Prostate gland (tissue), 2 donors: ENCODE measurements at regions not wholly inside any gene's neighbourhood (a gene's known extent, or its start where the extent isn't known, plus 50 kb on each side); places are given as distances from the start of the nearest gene placed in this dataset.

ENCODE experiments used
- DNase-seq: peaks from one replicate; pipeline ENCODE4 v3.0.0-alpha.2; 2019; ENCODE audit warnings: low spot score
- H3K27ac ChIP-seq, 2 donors: fragments of 200-600 bp; sonication (generic); 2 replicates each; pipeline ENCODE4 v1.5.1; 2017 to 2019
- H3K27me3 ChIP-seq: fragments of 200-600 bp; sonication (generic); replicated peaks from 2 replicates; pipeline ENCODE4 v1.5.1; 2019; ENCODE audit not compliant: insufficient read depth
- H3K36me3 ChIP-seq, 2 donors: fragments of 200-600 bp; sonication (generic); 1 replicate in 1 of 2; 2 replicates in 1 of 2; pipeline versions ENCODE4 v1.5.1 to v1.8.1; 2017 to 2019
- H3K4me1 ChIP-seq: fragments of 200-600 bp; sonication (generic); replicated peaks from 2 replicates; pipeline ENCODE4 v1.5.1; 2019
- H3K4me3 ChIP-seq, 2 donors: fragments of 200-600 bp; sonication (generic); 2 replicates each; pipeline ENCODE4 v1.5.1; 2017 to 2019
- H3K9me3 ChIP-seq: fragments of 200-600 bp; sonication (generic); 2 replicates; pipeline ENCODE4 v1.5.1; 2017
- POLR2A ChIP-seq: fragments of 450-650 bp; IDR thresholded peaks from one replicate; pipeline ENCODE4 v1.6.1; 2016; ENCODE audit warnings: antibody characterized with exemption, mild to moderate bottlenecking
- POLR2AphosphoS5 ChIP-seq: sonication (generic); formaldehyde crosslinking; IDR thresholded peaks from one replicate; pipeline ENCODE4 v1.6.1; 2017; ENCODE audit warnings: antibody characterized with exemption
- WGBS: methylation state at CpG from one replicate; pipeline ENCODE4 v1.1.5; 2018; 5-methylcytosine and 5-hydroxymethylcytosine counted together
- intact Hi-C: fragments of 100-400 bp; cut with DNase I; formaldehyde crosslinking; loops from one replicate; pipeline ENCODE4 v1.14.2; 2022
- TF ChIP-seq, protein P1 (sequence below), 4 experiments: fragments of 200-600 bp in 2 of 4; fragments of 450-650 bp in 2 of 4; sonication (generic) in 2 of 4; IDR thresholded peaks; 1 replicate in 3 of 4; 2 replicates in 1 of 4; pipeline ENCODE4 v1.5.1; 2016 to 2019; ENCODE audit warnings: antibody characterized with exemption in 4 of 4, mild to moderate bottlenecking in 2 of 4, moderate library complexity in 2 of 4

DNA sequence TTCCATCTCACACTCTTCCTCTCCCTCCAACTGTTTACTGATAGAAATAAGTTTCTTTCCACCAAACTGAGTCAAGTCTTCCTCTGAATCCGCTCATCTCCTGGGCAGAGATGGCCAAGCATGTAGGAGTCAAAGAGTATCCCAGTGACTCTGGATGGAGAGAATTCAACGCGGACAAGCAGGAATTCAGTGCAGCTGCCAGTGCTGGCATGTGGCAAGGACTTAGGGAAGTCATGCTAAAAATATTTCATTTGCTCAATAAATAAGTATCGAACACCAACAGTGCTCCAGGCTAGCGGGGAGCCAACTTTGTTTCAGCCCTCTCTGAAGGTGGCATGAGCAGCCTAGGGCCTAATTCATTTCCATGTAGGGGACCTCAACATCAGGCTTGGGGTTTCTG, 351.6 kb upstream of the ZMIZ1 start:
- 59% methylated on average over 5 of the region's 5 CpGs for WGBS
- TF ChIP-seq POLR2A = no peak
- no peak for TF ChIP-seq POLR2AphosphoS5
- TF ChIP-seq, protein P1, sequence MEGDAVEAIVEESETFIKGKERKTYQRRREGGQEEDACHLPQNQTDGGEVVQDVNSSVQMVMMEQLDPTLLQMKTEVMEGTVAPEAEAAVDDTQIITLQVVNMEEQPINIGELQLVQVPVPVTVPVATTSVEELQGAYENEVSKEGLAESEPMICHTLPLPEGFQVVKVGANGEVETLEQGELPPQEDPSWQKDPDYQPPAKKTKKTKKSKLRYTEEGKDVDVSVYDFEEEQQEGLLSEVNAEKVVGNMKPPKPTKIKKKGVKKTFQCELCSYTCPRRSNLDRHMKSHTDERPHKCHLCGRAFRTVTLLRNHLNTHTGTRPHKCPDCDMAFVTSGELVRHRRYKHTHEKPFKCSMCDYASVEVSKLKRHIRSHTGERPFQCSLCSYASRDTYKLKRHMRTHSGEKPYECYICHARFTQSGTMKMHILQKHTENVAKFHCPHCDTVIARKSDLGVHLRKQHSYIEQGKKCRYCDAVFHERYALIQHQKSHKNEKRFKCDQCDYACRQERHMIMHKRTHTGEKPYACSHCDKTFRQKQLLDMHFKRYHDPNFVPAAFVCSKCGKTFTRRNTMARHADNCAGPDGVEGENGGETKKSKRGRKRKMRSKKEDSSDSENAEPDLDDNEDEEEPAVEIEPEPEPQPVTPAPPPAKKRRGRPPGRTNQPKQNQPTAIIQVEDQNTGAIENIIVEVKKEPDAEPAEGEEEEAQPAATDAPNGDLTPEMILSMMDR (IDR thresholded peaks at IDR 0.05) = no peak
- Histone ChIP-seq H3K27me3 (no peaks in the 10 kb centered on the region), H3K36me3 (no peaks in the 10 kb centered on the region), H3K4me1 (no peaks in the 10 kb centered on the region), H3K27ac (no peak overlapping the region), H3K9me3 (no peaks in the 10 kb centered on the region), H3K4me3 (no peak overlapping the region)
- DNase-seq = no peak
- intact Hi-C loops = no loop called here

DNA sequence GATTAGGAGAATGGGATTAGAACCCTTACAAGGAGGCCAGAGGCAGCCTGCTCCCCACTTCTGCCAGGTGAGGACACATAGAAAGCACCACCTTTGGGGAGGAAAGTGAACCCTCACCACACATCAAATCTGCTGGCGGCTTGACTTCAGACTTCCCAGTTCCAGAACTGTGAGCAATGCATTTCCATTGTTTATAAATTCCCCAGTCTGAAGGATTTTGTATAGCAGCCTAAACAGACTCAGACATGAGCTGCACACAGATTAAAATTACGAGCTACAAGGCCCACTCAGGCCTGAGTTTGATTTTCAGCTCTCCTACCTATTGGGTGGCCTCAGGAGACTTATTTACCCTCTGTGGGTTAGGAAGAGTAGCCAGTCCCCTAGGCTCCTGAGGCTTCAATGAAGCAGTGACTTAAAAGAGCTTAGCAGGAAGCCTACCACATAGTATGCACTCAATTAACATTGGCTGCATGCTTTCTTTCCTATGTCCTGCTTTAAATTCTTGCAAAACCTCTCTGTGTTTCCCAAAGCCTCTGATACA, 350.7 kb upstream of the ZMIZ1 start:
- TF ChIP-seq POLR2A (no peak), POLR2AphosphoS5 (no peak)
- TF ChIP-seq, protein P1 (IDR thresholded peaks at IDR 0.05) = no peak
- no peaks in the 10 kb centered on the region for H3K36me3 ChIP-seq
- H3K4me1 ChIP-seq = no peaks in the 10 kb centered on the region
- WGBS = 75% methylated on average over 2 of the region's 2 CpGs
- H3K27ac ChIP-seq = no peak overlapping the region
- no peaks in the 10 kb centered on the region for H3K9me3 ChIP-seq
- no peak for DNase-seq
- no peaks in the 10 kb centered on the region for H3K27me3 ChIP-seq
- no peak overlapping the region for H3K4me3 ChIP-seq
- intact Hi-C loops = no loop called here

DNA sequence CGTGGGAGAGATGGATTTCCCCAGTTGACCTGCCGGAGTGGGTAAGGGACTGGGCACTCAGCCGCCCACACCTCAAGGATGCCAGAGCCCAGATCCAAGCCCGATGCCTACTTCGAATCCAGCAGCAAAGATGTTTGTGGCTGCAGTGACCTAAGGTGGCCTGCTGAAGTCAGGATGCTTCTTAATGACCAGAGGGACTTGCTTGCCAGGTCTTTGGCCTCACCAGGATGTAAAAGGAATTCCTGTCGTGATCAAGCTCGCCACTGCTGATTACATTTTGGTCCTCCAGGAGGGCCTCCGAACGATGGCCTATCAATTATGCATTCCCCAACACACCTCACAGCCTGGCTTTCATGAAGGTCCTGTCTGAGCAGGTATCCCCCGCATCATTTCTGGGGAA, 349.5 kb upstream of the ZMIZ1 start:
- H3K27ac ChIP-seq = no peak overlapping the region
- no peaks in the 10 kb centered on the region for H3K9me3 ChIP-seq
- TF ChIP-seq POLR2AphosphoS5 (no peak), POLR2A (no peak)
- TF ChIP-seq, protein P1 (IDR thresholded peaks at IDR 0.05) = no peak
- H3K4me1 ChIP-seq = no peaks in the 10 kb centered on the region
- no peak overlapping the region for H3K4me3 ChIP-seq
- 95% methylated on average over 10 of the region's 10 CpGs for WGBS
- intact Hi-C loops = no loop called here
- DNase-seq = no peak
- H3K36me3 ChIP-seq = no peaks in the 10 kb centered on the region
- no peaks in the 10 kb centered on the region for H3K27me3 ChIP-seq

DNA sequence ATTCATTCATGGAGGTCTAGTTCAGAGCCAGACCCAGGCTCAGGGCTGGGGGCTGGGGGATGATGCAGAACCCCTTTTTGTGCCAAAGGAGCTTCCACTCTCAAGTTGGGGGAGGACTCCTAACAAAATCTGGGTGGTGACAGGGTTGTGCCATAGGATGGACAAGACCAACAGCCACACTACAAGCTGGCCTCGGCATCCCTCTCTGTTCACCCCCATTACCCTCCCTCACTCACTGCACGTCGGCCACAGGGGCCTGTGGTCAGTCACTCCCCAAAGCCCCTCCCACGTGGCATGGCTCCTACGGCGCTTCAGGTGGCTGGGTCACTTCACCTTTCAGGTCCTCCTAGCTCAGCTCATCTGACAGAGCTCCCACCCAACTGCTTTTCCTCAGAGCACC, 348.7 kb upstream of the ZMIZ1 start:
- intact Hi-C loops = no loop called here
- H3K4me1 ChIP-seq = no peaks in the 10 kb centered on the region
- no peak for DNase-seq
- WGBS = 79% methylated on average over 6 of the region's 6 CpGs
- H3K27me3 ChIP-seq = no peaks in the 10 kb centered on the region
- H3K27ac ChIP-seq = no peak overlapping the region
- TF ChIP-seq POLR2A (no peak), POLR2AphosphoS5 (no peak)
- TF ChIP-seq, protein P1 (IDR thresholded peaks at IDR 0.05) = no peak
- H3K36me3 ChIP-seq = no peaks in the 10 kb centered on the region
- no peak overlapping the region for H3K4me3 ChIP-seq
- no peaks in the 10 kb centered on the region for H3K9me3 ChIP-seq

DNA sequence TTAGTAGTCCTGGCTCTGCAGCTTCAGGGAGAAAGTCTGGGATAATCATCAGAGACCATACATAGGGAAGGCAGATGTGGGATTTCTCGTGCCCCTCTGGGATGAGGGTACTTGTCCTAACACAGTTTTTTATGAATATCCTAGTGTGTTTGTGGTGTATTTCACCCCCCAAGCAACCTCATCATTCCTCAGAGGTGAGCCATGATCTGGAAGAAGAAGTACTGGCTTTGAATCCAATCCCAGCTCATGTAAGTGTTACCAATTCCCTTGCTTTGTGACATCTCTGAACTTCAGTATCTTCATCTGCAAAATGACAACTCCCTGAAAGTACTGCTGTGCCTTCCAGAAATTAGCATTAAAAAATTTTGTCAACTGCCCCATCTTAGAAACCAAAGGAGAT, 347.5 kb upstream of the ZMIZ1 start:
- DNase-seq = no peak
- Histone ChIP-seq H3K9me3 (no peaks in the 10 kb centered on the region), H3K4me3 (no peak overlapping the region), H3K36me3 (no peaks in the 10 kb centered on the region), H3K27ac (no peak overlapping the region), H3K4me1 (no peaks in the 10 kb centered on the region), H3K27me3 (no peaks in the 10 kb centered on the region)
- TF ChIP-seq POLR2A = no peak
- TF ChIP-seq, protein P1 (IDR thresholded peaks at IDR 0.05) = no peak
- TF ChIP-seq POLR2AphosphoS5 = no peak
- intact Hi-C loops = no loop called here
- 81% methylated on average over 1 of the region's 1 CpG for WGBS
